ENCODE measurements at regions not wholly inside any gene's neighbourhood (a gene's known extent, or its start where the extent isn't known, plus 50 kb on each side); places are given as distances from the start of the nearest gene placed in this dataset.
"Not testable (repeated sequence)": the region's sequence is repeated elsewhere in the genome, so short reads cannot be mapped to it uniquely, and the experiment has no call there.

DNA sequence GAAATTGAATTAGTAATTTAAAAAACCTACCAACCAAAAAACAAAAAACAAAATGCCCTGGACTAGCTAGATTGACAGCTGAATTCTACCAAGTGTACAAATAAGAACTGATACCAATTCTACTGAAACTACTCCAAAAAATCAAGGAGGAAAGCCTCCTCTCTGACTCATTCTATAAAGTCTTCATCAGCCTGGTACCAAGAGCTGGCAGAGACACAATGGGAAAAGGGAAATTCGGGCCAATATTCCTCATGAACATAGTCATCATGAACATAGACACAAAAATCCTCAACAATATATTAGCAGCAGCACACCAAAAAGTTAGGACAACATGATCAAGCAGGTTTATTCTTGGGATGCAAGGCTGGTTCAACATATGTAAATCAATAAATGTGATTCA is 2667.7 kb upstream of the PCDH20 start:
- no peak for DNase-seq

DNA sequence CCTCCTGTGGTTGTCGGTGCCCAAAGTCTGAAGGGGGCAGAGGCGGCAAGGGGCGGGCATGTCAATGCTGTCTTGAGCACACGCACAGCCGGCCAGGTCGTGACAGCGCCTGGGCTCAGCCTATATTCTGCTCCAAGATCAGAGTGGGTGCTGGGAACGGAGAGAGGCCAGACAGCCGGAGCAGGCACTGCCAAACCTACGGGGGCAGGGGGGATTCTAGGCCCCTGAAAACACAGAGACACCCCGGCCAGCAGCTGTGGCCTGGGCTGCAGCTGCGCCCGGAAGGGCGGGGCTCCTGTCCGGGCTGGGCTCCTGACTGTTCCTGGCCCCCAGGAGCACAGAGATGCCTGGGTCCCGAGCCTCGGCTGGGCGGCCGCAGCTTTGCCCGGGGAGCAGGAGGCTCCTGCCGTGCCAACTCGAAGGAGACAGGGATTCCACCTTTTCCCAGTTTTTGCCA is 2662.9 kb upstream of the PCDH20 start:
- Histone ChIP-seq H3K27ac (ENCODE audit: low read length) (no peak overlapping the region), H3K27me3 (ENCODE audit: control insufficient read depth, insufficient read depth, low read length) (no peaks in the 10 kb centered on the region), H3K9me3 (replicated peaks; ENCODE audit: control insufficient read depth, low read depth, low read length) (peaks cover 2% of the 10 kb centered on the region), H3K4me3 (ENCODE audit: low read length) (no peak overlapping the region), H3K36me3 (ENCODE audit: control insufficient read depth, insufficient read depth, low read length) (no peaks in the 10 kb centered on the region), H3K4me1 (ENCODE audit: control insufficient read depth, insufficient read depth, low read length) (no peaks in the 10 kb centered on the region)
- WGBS (ENCODE audit: insufficient coverage), result 89% methylated on average over 22 of the region's 22 CpGs
- no peak for DNase-seq

More for the DNA sequence above, 2667.7 kb upstream of the PCDH20 start:
- no peaks in the 10 kb centered on the region for H3K27me3 ChIP-seq (ENCODE audit: control insufficient read depth, insufficient read depth, low read length)
- no peaks in the 10 kb centered on the region for H3K36me3 ChIP-seq (ENCODE audit: control insufficient read depth, insufficient read depth, low read length)
- H3K4me1 ChIP-seq (ENCODE audit: control insufficient read depth, insufficient read depth, low read length), result no peaks in the 10 kb centered on the region
- no CpG with 5 or more reads among the region's 1 CpG for WGBS (ENCODE audit: insufficient coverage)
- no peak overlapping the region for H3K27ac ChIP-seq (ENCODE audit: low read length)
- H3K4me3 ChIP-seq (ENCODE audit: low read length), result no peak overlapping the region
- H3K9me3 ChIP-seq (replicated peaks; ENCODE audit: control insufficient read depth, low read depth, low read length), result no peaks in the 10 kb centered on the region

DNA sequence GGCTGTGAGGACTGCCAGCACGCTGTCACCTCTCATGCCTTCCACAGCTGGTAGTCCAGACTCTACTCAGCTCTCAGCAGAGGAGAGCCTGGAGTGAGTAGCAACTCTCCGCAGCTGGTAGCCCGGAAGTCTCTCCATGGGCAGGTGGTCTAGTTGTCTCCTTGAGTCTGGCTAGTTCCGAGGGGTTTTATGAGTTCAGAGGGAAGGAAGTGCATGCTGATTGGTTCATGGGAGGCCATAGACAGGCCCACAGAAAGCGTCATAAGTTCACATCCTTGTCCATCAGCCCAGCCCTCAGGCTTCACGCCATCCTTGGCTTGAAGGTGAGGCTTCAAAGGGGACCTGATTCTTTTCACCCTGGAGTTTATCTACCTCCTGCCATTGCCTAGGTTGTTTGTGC is 2662.4 kb upstream of the PCDH20 start:
- H3K36me3 ChIP-seq (ENCODE audit: control insufficient read depth, insufficient read depth, low read length), result no peaks in the 10 kb centered on the region

DNA sequence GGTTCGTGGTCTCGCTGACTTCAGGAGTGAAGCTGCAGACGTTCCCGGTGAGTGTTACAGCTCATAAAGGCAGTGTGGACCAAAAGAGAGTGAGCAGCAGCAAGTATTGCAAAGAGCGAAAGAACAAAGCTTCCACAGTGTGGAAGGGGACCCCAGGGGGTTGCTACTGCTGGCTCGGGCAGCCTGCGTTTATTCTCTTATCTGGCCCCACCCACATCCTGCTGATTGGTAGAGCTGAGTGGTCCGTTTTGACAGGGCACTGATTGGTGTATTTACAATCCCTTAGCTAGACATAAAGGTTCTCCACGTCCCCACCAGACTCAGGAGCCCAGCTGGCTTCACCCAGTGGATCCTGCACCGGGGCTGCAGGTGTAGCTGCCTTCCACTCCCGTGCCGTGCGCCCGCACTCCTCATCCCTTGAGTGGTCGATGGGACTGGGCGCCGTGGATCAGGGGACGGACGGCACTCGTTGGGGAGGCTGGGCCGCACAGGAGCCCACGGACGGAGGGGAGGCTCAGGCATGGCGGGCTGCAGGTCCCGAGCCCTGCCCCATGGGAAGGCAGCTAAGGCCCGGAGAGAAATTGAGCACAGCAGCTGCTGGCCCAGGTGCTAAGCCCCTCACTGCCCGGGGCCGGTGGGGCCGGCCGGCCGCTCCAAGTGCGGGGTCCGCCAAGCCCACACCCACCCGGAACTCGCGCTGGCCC is 2661.6 kb upstream of the PCDH20 start:
- not testable (repeated sequence) for H3K27ac ChIP-seq (ENCODE audit: low read length); H3K4me3 ChIP-seq (ENCODE audit: low read length); DNase-seq; H3K36me3 ChIP-seq (ENCODE audit: control insufficient read depth, insufficient read depth, low read length); H3K9me3 ChIP-seq (replicated peaks; ENCODE audit: control insufficient read depth, low read depth, low read length); H3K4me1 ChIP-seq (ENCODE audit: control insufficient read depth, insufficient read depth, low read length); H3K27me3 ChIP-seq (ENCODE audit: control insufficient read depth, insufficient read depth, low read length)
- WGBS (ENCODE audit: insufficient coverage), result 93% methylated on average over 34 of the region's 36 CpGs

More for the DNA sequence above, 2662.4 kb upstream of the PCDH20 start:
- H3K9me3 ChIP-seq (replicated peaks; ENCODE audit: control insufficient read depth, low read depth, low read length), result peaks cover 2% of the 10 kb centered on the region
- no peak overlapping the region for H3K4me3 ChIP-seq (ENCODE audit: low read length)
- WGBS (ENCODE audit: insufficient coverage), result 95% methylated on average over 3 of the region's 6 CpGs
- H3K4me1 ChIP-seq (ENCODE audit: control insufficient read depth, insufficient read depth, low read length), result no peaks in the 10 kb centered on the region
- H3K27me3 ChIP-seq (ENCODE audit: control insufficient read depth, insufficient read depth, low read length), result no peaks in the 10 kb centered on the region
- no peak overlapping the region for H3K27ac ChIP-seq (ENCODE audit: low read length)
- no peak for DNase-seq

DNA sequence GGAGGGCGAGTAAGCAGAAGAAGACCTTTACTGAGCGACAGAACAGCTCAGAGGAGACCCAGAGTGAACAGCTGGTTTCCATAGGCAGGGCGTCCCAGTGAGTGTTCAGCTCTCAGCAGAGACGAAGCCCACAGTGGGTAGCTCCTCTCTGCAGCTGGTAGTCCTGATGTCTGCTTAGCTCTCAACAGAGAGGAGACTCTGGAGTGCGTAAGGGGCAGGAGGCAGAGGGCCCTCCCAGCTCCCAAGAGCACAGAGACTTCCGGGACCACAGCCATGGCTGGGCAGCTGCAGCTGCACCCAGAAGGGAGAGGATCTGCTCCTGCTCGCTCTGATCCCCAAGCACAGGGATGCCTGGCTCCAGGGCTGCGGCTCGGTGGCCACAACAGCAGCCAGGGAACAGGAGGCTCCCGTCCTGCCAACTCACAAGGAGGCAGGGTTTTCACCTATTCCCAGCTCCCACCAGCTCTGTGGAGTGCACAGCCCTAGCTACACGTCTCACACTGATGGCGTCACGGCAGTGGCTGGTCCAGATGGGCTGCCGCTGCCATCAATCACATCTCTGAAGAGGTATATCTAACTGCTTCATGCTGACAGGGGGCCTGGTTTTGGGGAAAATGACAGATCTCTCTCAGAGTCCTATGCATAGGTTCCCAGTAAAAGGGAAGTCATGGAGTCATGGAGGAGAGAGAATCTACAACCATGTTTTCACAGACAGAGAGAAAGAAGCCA is 2660.1 kb upstream of the PCDH20 start:
- Histone ChIP-seq H3K9me3 (replicated peaks; ENCODE audit: control insufficient read depth, low read depth, low read length) (peaks cover 2% of the 10 kb centered on the region), H3K27me3 (ENCODE audit: control insufficient read depth, insufficient read depth, low read length) (no peaks in the 10 kb centered on the region), H3K36me3 (ENCODE audit: control insufficient read depth, insufficient read depth, low read length) (no peaks in the 10 kb centered on the region), H3K27ac (ENCODE audit: low read length) (no peak overlapping the region), H3K4me1 (ENCODE audit: control insufficient read depth, insufficient read depth, low read length) (no peaks in the 10 kb centered on the region), H3K4me3 (ENCODE audit: low read length) (no peak overlapping the region)
- 95% methylated on average over 12 of the region's 14 CpGs for WGBS (ENCODE audit: insufficient coverage)
- DNase-seq, result no peak

DNA sequence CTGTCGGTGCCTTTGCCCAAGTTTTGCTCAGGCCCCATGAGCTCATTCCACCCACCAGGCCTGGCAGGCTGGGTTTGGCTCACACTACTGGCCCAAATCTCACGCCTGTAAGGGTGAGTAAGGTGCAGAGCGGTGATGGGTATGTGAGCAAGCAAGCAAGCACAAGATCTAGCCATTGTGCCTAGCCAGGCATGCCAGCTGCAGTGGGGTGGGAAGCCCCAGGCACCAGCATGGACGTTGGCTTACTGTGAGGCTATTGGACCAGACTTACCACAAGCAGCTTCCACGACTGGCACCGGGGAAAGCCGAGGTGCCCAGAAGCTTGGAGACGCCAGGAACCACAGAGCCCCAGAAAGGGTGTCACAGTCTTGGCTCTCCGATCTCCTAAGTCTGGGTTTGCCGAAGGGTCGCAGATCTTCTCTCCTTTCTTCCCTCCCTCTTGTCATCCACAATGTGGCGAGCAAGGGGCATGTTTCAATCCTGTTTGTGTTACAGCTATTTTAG is 2659.4 kb upstream of the PCDH20 start:
- Histone ChIP-seq H3K4me3 (ENCODE audit: low read length) (no peak overlapping the region), H3K9me3 (replicated peaks; ENCODE audit: control insufficient read depth, low read depth, low read length) (peaks cover 2% of the 10 kb centered on the region), H3K27me3 (ENCODE audit: control insufficient read depth, insufficient read depth, low read length) (no peaks in the 10 kb centered on the region), H3K27ac (ENCODE audit: low read length) (no peak overlapping the region), H3K36me3 (ENCODE audit: control insufficient read depth, insufficient read depth, low read length) (no peaks in the 10 kb centered on the region), H3K4me1 (ENCODE audit: control insufficient read depth, insufficient read depth, low read length) (no peaks in the 10 kb centered on the region)
- DNase-seq, result no peak
- WGBS (ENCODE audit: insufficient coverage), result 91% methylated on average over 9 of the region's 12 CpGs

DNA sequence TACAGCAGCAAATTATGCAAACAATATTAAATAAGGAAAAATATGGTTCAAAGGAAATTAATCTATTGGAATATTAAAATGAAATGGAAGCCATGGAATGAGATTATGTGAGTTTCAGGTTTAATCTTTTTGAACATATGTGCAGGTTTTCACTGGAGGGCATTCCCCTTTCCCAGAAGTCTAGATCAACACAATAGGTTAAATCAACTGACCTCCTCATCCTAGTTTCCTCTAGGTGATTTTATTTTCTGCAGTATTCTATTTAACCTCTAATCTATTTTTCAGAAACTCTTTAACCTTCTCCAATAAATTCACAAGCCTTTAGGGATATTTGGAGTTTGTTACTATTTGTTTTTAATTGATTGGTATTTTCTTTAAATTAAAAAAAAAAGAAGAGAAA is 2657.6 kb upstream of the PCDH20 start:
- peaks cover 2% of the 10 kb centered on the region for H3K9me3 ChIP-seq (replicated peaks; ENCODE audit: control insufficient read depth, low read depth, low read length)
- no peaks in the 10 kb centered on the region for H3K36me3 ChIP-seq (ENCODE audit: control insufficient read depth, insufficient read depth, low read length)
- H3K4me3 ChIP-seq (ENCODE audit: low read length), result no peak overlapping the region
- H3K4me1 ChIP-seq (ENCODE audit: control insufficient read depth, insufficient read depth, low read length), result no peaks in the 10 kb centered on the region
- no peaks in the 10 kb centered on the region for H3K27me3 ChIP-seq (ENCODE audit: control insufficient read depth, insufficient read depth, low read length)
- no peak overlapping the region for H3K27ac ChIP-seq (ENCODE audit: low read length)
- DNase-seq, result no peak

DNA sequence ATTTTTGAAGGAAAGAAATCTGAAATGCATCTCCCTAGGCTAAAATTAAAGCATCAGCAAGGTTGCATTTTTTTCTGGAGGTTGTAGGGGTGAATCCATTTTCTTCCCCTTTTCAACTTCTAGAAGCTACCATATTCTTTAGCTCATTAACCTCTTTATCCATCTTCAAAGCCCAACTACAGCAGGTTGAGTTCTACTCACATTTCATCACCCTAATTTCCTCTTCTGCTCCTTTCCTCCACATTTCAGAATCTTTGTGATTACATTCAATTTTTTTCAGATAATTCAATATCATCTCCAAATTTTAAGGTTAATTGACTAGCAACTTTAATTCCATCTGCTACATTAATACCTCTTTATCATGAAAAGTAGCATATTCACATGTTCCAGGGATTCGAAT is 2655.7 kb upstream of the PCDH20 start:
- Histone ChIP-seq H3K36me3 (ENCODE audit: control insufficient read depth, insufficient read depth, low read length) (no peaks in the 10 kb centered on the region), H3K27ac (ENCODE audit: low read length) (no peak overlapping the region), H3K4me1 (ENCODE audit: control insufficient read depth, insufficient read depth, low read length) (no peaks in the 10 kb centered on the region), H3K4me3 (ENCODE audit: low read length) (no peak overlapping the region), H3K27me3 (ENCODE audit: control insufficient read depth, insufficient read depth, low read length) (no peaks in the 10 kb centered on the region), H3K9me3 (replicated peaks; ENCODE audit: control insufficient read depth, low read depth, low read length) (no peaks in the 10 kb centered on the region)
- DNase-seq, result no peak
- no CpG with 5 or more reads among the region's 1 CpG for WGBS (ENCODE audit: insufficient coverage)

DNA sequence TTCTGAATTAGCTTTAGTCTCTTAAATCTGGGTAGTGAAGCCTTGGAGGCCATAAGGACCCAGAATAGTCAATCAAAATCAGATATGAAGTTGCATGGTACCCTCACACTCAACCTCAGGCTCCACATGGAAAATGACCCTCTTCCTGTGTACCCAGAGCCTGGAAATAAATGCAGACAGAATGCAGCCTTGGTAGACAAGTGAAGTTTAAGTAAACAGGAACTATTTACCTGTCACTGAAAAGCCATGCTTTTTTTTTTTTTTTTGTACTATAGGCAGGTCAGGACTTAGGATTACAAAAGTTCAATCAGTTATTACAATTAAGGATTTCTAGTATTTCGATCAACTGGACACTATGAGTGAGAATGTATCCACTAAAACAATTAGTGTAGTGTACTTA is 2654.2 kb upstream of the PCDH20 start:
- no peak overlapping the region for H3K4me3 ChIP-seq (ENCODE audit: low read length)
- no peaks in the 10 kb centered on the region for H3K27me3 ChIP-seq (ENCODE audit: control insufficient read depth, insufficient read depth, low read length)
- H3K27ac ChIP-seq (ENCODE audit: low read length), result no peak overlapping the region
- H3K36me3 ChIP-seq (ENCODE audit: control insufficient read depth, insufficient read depth, low read length), result no peaks in the 10 kb centered on the region
- no peak for DNase-seq
- H3K9me3 ChIP-seq (replicated peaks; ENCODE audit: control insufficient read depth, low read depth, low read length), result no peaks in the 10 kb centered on the region
- WGBS (ENCODE audit: insufficient coverage), result no CpG with 5 or more reads among the region's 1 CpG
- no peaks in the 10 kb centered on the region for H3K4me1 ChIP-seq (ENCODE audit: control insufficient read depth, insufficient read depth, low read length)

DNA sequence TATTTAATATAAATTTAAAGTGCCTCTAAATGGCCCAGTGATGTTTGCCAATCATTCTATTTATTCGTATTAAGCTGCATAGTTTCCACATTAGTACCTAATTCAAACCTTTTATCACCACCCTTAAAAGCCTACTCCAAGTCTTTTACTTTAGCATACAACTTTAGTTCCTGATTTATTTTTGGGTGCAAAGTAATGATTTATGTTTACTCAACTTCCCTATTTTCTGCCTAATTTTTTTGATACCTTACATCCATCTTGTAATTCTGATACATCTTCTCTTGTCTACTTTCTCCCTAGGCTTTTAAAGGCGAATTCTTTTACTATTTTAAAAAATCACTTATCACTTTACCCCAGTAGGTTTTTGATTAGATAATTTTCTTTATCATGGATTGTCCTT is 2651.1 kb upstream of the PCDH20 start:
- H3K4me3 ChIP-seq (ENCODE audit: low read length), result no peak overlapping the region
- H3K36me3 ChIP-seq (ENCODE audit: control insufficient read depth, insufficient read depth, low read length), result no peaks in the 10 kb centered on the region
- H3K27ac ChIP-seq (ENCODE audit: low read length), result no peak overlapping the region
- H3K4me1 ChIP-seq (ENCODE audit: control insufficient read depth, insufficient read depth, low read length), result no peaks in the 10 kb centered on the region
- DNase-seq, result no peak
- H3K27me3 ChIP-seq (ENCODE audit: control insufficient read depth, insufficient read depth, low read length), result no peaks in the 10 kb centered on the region
- no peaks in the 10 kb centered on the region for H3K9me3 ChIP-seq (replicated peaks; ENCODE audit: control insufficient read depth, low read depth, low read length)
- no CpG with 5 or more reads among the region's 2 CpGs for WGBS (ENCODE audit: insufficient coverage)
